Suprapubic skin (tissue), 3 donors: ENCODE measurements at regions not wholly inside any gene's neighbourhood (a gene's known extent, or its start where the extent isn't known, plus 50 kb on each side); places are given as distances from the start of the nearest gene placed in this dataset.
"Not testable (repeated sequence)": the region's sequence is repeated elsewhere in the genome, so short reads cannot be mapped to it uniquely, and the experiment has no call there.

Source experiments
- POLR2AphosphoS5 ChIP-seq, 3 donors: sonication (generic); formaldehyde crosslinking; IDR thresholded peaks; one replicate each; pipeline ENCODE4 v1.6.1; 2017; ENCODE audit warnings: antibody characterized with exemption in 3 of 3
- TF ChIP-seq, protein P1 (sequence below), 2 donors: fragments of 200-600 bp in 1 of 2; fragments of 450-650 bp in 1 of 2; sonication (generic) in 1 of 2; IDR thresholded peaks; one replicate each; pipeline ENCODE4 v1.5.1; 2016 to 2019; ENCODE audit warnings: antibody characterized with exemption in 2 of 2, mild to moderate bottlenecking in 1 of 2, moderate library complexity in 1 of 2

DNA sequence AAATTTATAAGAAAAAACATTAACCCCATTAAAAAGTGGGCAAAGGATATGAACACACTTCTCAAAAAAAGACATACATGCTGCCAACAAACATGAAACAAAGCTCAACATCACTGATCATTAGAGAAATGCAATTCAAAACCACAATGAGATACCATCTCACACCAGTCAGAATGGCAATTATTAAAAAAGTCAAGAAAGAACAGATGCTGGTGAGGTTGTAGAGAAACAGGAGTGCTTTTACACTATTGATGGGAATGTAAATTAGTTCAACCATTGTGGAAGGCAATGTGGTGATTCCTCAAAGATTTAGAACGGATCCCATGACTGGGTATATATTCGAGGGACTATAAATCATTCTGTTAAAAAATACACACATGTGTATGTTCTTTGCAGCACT, 1665.5 kb downstream of the BRINP3 start:
- TF ChIP-seq, protein P1, sequence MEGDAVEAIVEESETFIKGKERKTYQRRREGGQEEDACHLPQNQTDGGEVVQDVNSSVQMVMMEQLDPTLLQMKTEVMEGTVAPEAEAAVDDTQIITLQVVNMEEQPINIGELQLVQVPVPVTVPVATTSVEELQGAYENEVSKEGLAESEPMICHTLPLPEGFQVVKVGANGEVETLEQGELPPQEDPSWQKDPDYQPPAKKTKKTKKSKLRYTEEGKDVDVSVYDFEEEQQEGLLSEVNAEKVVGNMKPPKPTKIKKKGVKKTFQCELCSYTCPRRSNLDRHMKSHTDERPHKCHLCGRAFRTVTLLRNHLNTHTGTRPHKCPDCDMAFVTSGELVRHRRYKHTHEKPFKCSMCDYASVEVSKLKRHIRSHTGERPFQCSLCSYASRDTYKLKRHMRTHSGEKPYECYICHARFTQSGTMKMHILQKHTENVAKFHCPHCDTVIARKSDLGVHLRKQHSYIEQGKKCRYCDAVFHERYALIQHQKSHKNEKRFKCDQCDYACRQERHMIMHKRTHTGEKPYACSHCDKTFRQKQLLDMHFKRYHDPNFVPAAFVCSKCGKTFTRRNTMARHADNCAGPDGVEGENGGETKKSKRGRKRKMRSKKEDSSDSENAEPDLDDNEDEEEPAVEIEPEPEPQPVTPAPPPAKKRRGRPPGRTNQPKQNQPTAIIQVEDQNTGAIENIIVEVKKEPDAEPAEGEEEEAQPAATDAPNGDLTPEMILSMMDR (IDR thresholded peaks at IDR 0.05), result not testable (repeated sequence)
- TF ChIP-seq POLR2AphosphoS5 (IDR thresholded peaks at IDR 0.05), result not testable (repeated sequence)
